HEK293T (cell line): ENCODE measurements at regions not wholly inside any gene's neighbourhood (a gene's known extent, or its start where the extent isn't known, plus 50 kb on each side); places are given as distances from the start of the nearest gene placed in this dataset.

Source experiments
- ARNT ChIP-seq: fragments of 450-650 bp; IDR thresholded peaks from 2 replicates; pipeline ENCODE4 v1.6.1; 2017; ENCODE audit warnings: mild to moderate bottlenecking
- BHLHE40 ChIP-seq: fragments of 450-650 bp; IDR thresholded peaks from 2 replicates; pipeline ENCODE4 v1.6.1; 2016; ENCODE audit warnings: mild to moderate bottlenecking, moderate library complexity, borderline replicate concordance
- CTBP1 ChIP-seq: fragments of 450-650 bp; IDR thresholded peaks from 2 replicates; pipeline ENCODE4 v1.6.1; 2016; ENCODE audit warnings: borderline replicate concordance
- ELF4 ChIP-seq: fragments of 450-650 bp; IDR thresholded peaks from 2 replicates; pipeline ENCODE4 v1.6.1; 2017; ENCODE audit warnings: antibody characterized with exemption
- FOXK2 ChIP-seq: fragments of 450-650 bp; IDR thresholded peaks from 2 replicates; pipeline ENCODE4 v1.6.1; 2016; ENCODE audit warnings: mild to moderate bottlenecking
- HDGF ChIP-seq: fragments of 450-650 bp; IDR thresholded peaks from 2 replicates; pipeline ENCODE4 v1.6.1; 2017; ENCODE audit warnings: antibody characterized with exemption, borderline replicate concordance
- L3MBTL2 ChIP-seq: fragments of 450-650 bp; conservative IDR thresholded peaks from 2 replicates; pipeline ENCODE4 v1.6.1; 2016; ENCODE audit warnings: mild to moderate bottlenecking
- NFRKB ChIP-seq: fragments of 450-650 bp; IDR thresholded peaks from 2 replicates; pipeline ENCODE4 v1.6.1; 2016; ENCODE audit warnings: mild to moderate bottlenecking, moderate library complexity
- SP1 ChIP-seq: fragments of 450-650 bp; IDR thresholded peaks from 2 replicates; pipeline ENCODE4 v1.6.1; 2017
- SUZ12 ChIP-seq: fragments of 450-650 bp; IDR thresholded peaks from 2 replicates; pipeline ENCODE4 v1.6.1; 2016; ENCODE audit warnings: mild to moderate bottlenecking
- TARDBP ChIP-seq: fragments of 450-650 bp; IDR thresholded peaks from 2 replicates; pipeline ENCODE4 v1.6.1; 2016
- TF ChIP-seq, protein P1 (sequence below): fragments of 450-650 bp; IDR thresholded peaks from 2 replicates; pipeline ENCODE4 v1.6.1; 2016

DNA sequence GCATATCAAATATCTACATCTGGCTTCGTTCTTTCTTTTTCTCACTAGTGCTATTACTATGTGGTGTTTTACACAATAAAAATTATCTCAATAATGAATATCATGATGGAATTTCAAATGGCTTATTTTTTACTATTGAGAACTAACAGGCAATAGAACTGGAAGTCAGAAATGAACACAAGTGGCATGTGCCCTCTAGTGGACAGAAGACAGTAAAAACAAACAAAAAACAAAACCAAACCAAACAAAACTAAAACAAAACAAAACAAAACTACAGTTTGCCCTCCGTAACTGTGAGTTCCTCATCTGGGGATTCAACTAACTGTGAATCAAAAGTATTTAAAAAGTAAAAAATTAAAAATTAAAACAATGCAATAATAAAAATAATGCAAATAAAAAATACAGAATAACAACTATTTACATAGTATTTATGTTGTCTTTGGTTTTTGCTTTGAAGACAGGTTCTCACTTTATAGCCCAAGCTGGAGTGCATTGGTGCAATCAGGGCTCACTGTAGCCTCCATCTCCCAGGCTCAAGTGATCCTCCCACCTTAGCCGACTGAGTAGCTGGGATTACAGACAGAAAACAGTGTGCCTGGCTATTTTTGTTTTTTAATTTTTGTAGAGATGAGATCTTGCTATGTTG is 195.6 kb upstream of the TACR3 start:
- TF ChIP-seq ARNT: no peak
- no peak for TF ChIP-seq SUZ12
- no peak for TF ChIP-seq CTBP1
- no peak for TF ChIP-seq SP1
- no peak for TF ChIP-seq FOXK2
- no peak for TF ChIP-seq HDGF
- no peak for TF ChIP-seq L3MBTL2
- no peak for TF ChIP-seq NFRKB
- TF ChIP-seq BHLHE40: no peak
- no peak for TF ChIP-seq TARDBP
- TF ChIP-seq, protein P1, sequence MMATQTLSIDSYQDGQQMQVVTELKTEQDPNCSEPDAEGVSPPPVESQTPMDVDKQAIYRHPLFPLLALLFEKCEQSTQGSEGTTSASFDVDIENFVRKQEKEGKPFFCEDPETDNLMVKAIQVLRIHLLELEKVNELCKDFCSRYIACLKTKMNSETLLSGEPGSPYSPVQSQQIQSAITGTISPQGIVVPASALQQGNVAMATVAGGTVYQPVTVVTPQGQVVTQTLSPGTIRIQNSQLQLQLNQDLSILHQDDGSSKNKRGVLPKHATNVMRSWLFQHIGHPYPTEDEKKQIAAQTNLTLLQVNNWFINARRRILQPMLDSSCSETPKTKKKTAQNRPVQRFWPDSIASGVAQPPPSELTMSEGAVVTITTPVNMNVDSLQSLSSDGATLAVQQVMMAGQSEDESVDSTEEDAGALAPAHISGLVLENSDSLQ: no peak
- TF ChIP-seq ELF4: no peak
